Activated naive CD4-positive, alpha-beta T cell treated with anti-CD3 and anti-CD28 coated beads, Interleukin-2, amount 50 U/mL, for 72 hours (primary cell): ENCODE measurements at regions not wholly inside any gene's neighbourhood (a gene's known extent, or its start where the extent isn't known, plus 50 kb on each side); places are given as distances from the start of the nearest gene placed in this dataset.

Experiments used
- ATAC-seq, 2 donors: fragments of 150-1000 bp; cut with Tn5 transposase; 2 replicates each; pipeline ENCODE4 v1.10.0; 2021; ENCODE audit warnings: mild to moderate bottlenecking in 2 of 2, moderate library complexity in 2 of 2
- DNase-seq, 2 donors: peaks; one replicate each; pipeline ENCODE4 v3.0.0; 2021 to 2022; ENCODE audit warnings: low spot score in 2 of 2
- H3K27ac Mint-ChIP-seq, 2 donors: one replicate each; pipeline ENCODE4 v1.8.0; 2022; ENCODE audit warnings: mild to moderate bottlenecking in 2 of 2, mixed read lengths in 2 of 2
- H3K36me3 Mint-ChIP-seq, 2 donors: one replicate each; pipeline ENCODE4 v1.8.0; 2022; ENCODE audit warnings: mixed read lengths in 2 of 2
- H3K9me3 Mint-ChIP-seq, 2 donors: one replicate each; pipeline ENCODE4 v1.8.0; 2022; ENCODE audit warnings: mixed read lengths in 2 of 2

DNA sequence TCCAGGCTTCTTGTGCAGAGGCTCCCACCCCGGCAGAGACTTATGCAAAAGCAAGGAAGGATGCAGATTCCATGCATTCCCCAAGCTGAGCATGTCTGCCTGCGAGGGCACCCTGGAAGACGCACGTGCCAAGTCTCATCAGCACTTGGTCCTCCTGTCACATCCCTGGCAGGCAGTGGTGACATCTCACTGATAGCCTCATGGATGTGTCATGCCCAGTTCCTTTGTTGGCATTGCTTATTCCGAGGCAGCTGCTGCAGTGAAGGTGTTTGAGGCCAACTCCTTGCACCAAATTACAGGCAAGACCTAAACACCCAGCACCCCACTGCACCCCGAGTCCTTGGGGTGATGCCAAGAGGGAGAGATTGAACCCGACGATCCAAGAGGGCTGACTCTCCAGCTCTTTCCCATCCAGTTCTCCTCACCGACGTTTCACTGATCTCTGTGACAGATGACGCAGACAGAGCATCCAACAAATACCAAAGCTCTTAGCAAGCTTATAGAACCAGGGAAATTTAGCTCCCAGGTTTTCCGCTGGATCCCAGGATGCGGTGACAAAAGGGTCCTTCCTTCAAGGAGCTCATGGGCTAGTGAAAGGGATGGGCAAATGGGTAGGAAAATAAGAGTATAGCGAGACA lies 611.1 kb downstream of the AJAP1 start:
- DNase-seq (no peak), ATAC-seq (no peak)
- H3K9me3 Mint-ChIP-seq = peaks cover 4 to 9% of the 10 kb centered on the region in 2 donors
- no peak overlapping the region for H3K27ac Mint-ChIP-seq
- H3K36me3 Mint-ChIP-seq = peaks cover 11 to 22% of the 10 kb centered on the region in 2 donors

DNA sequence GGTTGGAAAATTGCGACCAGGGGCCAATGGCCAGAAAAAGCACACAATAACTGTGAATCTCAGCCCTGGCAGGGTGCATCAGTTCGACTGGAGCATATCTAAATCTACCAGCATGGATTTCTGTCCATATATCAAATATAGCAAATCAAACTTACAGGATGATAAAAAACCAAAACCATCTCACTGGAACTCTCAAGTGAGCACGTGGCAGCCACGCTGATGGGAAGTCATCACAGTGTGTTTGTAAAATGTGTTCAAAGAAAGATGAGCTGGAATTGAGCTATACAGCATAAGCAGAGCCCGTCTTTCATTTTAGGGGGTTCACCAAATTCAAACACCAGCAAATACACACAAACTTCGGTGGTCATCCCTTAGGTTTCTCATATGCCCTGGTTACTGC lies 610.1 kb downstream of the AJAP1 start:
- H3K36me3 Mint-ChIP-seq = peaks cover 21 to 24% of the 10 kb centered on the region in 2 donors
- H3K9me3 Mint-ChIP-seq = peaks cover 10 to 11% of the 10 kb centered on the region in 2 donors
- ATAC-seq (no peak), DNase-seq (no peak)
- H3K27ac Mint-ChIP-seq = no peak overlapping the region

DNA sequence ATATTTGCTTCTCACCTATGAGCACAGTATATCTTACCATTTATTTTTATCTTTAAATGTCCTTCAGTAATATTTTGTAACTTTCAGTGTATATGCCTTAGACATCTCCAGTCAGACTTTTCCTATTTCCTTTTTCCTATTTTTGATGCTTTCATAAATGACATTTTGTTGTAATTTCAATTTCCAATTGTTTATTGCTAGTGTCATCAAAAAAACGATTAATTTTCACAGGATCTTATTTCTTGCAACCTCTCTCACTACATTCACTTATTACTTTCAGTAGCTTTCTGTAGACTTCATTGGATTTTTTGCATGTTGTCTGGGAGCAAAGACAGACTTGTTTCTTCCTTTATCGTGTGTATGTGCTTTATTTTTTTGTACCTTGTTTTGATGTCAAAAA lies 602.4 kb downstream of the AJAP1 start:
- no peak overlapping the region for H3K27ac Mint-ChIP-seq
- peaks cover 21 to 22% of the 10 kb centered on the region in 2 donors for H3K36me3 Mint-ChIP-seq
- DNase-seq (no peak), ATAC-seq (no peak)
- H3K9me3 Mint-ChIP-seq = peaks cover 14 to 19% of the 10 kb centered on the region in 2 donors

DNA sequence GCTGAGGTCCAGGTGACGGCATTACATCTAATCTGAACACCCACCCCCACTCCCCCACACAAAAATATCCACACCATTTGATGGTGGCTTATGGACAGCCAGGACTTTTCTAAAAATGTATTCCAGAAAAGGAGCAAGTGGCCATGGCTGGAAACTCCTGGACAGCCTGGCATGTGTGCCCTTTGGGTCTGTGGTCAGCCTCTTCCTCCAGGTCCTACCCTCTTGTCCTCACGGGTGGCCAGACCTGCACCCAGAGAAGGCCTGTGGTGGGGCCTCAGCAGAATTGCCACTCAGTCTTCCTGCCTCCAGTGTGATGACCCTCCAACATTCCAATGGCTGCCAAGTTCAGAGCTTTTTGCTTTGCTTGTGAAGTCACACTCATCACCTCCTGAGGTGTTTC lies 600.6 kb downstream of the AJAP1 start:
- Mint-ChIP-seq H3K9me3 (peaks cover 14 to 17% of the 10 kb centered on the region in 2 donors), H3K27ac (no peak overlapping the region), H3K36me3 (peaks cover 16 to 17% of the 10 kb centered on the region in 2 donors)
- DNase-seq (no peak), ATAC-seq (no peak)

DNA sequence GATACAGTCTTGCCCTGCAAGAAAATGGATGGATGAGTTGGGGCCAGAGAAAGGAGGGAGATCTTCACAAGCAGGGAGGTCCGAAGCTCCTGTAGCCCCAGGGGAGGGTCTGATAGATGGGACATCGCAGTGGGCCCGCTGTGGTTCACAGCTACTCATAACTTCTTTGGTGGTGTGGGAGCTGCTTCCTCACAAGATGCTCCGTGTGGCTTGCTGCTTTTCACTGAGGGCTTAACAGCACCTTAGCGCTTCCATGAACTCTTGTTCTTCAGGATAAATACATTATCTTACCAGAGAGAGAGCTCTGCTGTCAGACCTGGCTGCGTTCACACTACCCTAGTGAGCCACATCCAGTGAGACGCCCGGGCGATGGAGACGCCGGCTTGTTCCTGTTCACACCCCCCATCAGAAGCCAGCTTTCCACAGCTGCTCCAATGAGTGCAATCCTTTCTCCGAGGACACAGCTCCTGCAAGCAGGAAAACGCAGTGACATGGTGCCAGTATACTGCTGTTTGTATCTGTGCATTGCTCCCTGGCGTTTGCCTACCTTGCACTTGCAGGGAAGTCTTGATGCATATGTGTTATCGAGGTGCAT lies 599.8 kb downstream of the AJAP1 start:
- no peak overlapping the region for H3K27ac Mint-ChIP-seq
- no peak for ATAC-seq
- DNase-seq = no peak
- H3K9me3 Mint-ChIP-seq = peaks cover 10% of the 10 kb centered on the region in 2 donors
- peaks cover 9 to 13% of the 10 kb centered on the region in 2 donors for H3K36me3 Mint-ChIP-seq

DNA sequence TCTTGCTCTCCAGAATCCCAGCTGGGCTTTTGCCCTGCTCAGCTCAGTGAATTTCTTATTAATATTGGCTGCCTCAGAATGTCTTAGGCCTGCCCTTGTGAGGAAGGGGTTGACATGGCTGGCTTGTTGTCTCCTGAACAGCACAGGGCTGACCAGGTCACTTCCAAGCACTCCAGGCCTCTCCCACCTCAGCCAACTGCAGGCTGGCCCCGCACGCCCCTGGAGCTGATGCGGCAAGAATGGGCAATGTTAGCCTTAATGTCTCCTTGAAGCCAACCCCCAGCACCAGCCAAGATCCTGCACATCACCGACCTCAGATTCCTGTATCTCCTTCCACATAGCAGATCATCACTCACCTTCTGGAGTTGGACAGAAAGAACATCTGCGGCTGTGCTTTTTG lies 598.6 kb downstream of the AJAP1 start:
- DNase-seq = no peak
- H3K9me3 Mint-ChIP-seq = peaks cover 0 to 8% of the 10 kb centered on the region in 2 donors
- no peak for ATAC-seq
- H3K27ac Mint-ChIP-seq = no peak overlapping the region
- H3K36me3 Mint-ChIP-seq = peaks cover 0 to 5% of the 10 kb centered on the region in 2 donors

DNA sequence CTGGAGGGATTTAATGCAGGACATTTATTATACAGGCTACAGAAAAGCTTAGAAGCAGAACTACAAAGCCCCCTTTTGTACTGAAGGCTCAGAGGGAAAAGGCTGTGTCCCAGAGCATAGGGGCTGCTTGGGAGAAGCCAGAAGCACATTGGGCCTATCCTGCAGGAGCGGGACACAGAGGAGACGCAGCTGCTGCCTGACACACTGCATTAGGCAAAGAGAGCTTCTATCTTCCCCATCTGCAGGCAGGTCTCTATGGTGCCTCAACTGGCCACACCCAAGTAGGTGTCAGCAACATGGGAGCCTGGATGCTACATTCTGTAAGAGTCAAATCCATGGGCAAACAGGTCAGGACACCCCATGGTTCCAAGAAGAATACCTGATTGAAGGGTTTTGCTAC lies 595.9 kb downstream of the AJAP1 start:
- Mint-ChIP-seq H3K27ac (peak overlapping the region in 1 of 2 donors; percentile 50), H3K9me3 (peaks cover 0 to 15% of the 10 kb centered on the region in 2 donors), H3K36me3 (peaks cover 0 to 5% of the 10 kb centered on the region in 2 donors)
- ATAC-seq (no peak), DNase-seq (no peak)

DNA sequence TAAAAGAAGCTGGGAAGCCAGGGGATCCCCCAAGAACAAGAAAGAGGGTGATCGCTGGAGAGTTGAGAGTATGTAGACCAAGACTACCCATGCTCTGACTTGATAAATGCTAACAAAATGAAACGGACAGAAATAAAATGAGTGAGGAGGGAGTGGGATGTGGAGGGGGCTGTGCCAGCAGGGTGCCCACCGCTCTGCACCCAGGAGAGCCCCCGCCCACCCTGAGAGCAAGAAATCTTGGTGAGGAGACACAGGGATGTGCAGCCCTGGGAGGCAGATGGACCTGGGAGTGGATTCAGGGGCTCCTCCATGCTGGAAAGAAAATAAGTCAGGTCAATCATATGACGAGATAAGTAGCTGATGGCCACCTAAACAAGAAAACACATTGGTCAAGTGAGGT lies 590.9 kb downstream of the AJAP1 start:
- peaks cover 0 to 18% of the 10 kb centered on the region in 2 donors for H3K9me3 Mint-ChIP-seq
- H3K36me3 Mint-ChIP-seq = peaks cover 0 to 5% of the 10 kb centered on the region in 2 donors
- DNase-seq (no peak), ATAC-seq (no peak)
- no peak overlapping the region for H3K27ac Mint-ChIP-seq

DNA sequence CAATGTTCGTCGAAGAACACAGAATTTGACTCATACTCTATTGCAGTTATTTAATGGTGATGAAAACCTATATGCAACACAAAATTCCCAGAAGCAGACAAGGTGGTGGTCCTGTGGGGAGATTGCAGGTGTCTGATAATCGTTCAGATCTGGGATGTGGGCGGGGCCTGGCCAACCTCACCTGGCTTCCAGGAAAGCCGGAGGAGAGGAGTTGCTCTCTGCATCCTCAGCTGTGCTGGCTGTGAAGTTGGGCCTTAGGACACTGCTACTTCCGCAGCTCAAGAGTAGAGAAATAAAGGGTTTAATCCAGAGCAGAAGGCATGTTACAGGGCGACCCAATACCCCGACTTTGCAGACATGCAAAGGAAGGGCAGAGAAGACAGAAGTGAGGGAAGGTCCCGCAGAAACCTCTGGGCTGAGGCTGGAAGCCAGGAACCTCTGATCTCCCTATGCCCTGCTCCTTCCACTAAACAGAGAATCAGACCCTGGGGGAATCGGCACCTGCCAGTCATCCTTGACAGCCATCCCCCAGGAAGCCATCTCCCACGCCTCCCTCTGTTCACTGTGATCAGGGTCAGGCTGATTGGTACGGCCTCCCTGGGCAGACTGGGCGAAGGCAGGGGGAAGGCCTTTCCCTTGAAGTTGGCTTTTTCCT lies 590.3 kb downstream of the AJAP1 start:
- no peak for DNase-seq
- Mint-ChIP-seq H3K36me3 (peaks cover 0 to 5% of the 10 kb centered on the region in 2 donors), H3K9me3 (peaks cover 0 to 19% of the 10 kb centered on the region in 2 donors), H3K27ac (peak overlapping the region in 1 of 2 donors; percentile 6)
- ATAC-seq = no peak

DNA sequence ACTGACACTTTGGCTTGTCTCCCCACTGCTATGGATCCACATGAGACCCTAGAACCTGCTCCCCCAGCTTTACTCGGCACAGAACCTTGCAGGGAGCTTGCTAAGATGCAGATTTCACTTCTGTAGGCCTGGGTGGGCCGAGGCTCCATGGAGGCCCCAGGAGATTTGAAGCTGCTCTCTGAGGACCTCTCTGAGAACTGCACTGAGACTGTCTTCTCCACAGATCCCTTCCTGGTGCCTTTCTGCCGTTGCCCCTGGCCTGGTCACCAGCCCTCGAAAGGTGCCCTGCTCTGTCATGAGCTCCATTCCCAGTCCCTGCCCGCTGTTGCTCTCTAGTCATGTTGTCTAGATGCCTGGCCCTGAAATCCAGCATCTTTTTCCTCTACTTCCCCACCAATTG lies 588.4 kb downstream of the AJAP1 start:
- ATAC-seq (no peak), DNase-seq (no peak)
- H3K9me3 Mint-ChIP-seq = peaks cover 0 to 17% of the 10 kb centered on the region in 2 donors
- no peaks in the 10 kb centered on the region for H3K36me3 Mint-ChIP-seq
- no peak overlapping the region for H3K27ac Mint-ChIP-seq

DNA sequence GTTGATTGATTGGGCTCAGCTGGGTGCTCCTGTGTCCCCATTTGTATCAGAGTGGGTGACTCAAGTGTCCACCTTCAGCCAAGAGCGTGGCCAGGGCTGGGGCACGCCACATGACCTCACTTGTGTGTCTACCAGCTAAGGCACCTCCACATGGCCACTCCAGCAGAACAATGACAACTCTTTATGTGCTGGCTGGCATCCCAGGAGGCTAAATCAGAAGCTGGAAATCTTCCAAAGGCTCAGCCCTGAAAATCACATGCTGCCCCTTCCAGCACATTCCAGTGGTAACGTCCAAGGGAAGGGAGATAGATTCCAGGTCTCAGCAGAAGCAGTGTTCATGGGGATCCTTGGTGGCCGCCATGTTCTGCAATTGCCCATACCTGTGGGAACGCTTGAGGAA lies 585.5 kb downstream of the AJAP1 start:
- DNase-seq (no peak), ATAC-seq (no peak)
- H3K27ac Mint-ChIP-seq = no peak overlapping the region
- no peaks in the 10 kb centered on the region for H3K36me3 Mint-ChIP-seq
- peaks cover 0 to 10% of the 10 kb centered on the region in 2 donors for H3K9me3 Mint-ChIP-seq

DNA sequence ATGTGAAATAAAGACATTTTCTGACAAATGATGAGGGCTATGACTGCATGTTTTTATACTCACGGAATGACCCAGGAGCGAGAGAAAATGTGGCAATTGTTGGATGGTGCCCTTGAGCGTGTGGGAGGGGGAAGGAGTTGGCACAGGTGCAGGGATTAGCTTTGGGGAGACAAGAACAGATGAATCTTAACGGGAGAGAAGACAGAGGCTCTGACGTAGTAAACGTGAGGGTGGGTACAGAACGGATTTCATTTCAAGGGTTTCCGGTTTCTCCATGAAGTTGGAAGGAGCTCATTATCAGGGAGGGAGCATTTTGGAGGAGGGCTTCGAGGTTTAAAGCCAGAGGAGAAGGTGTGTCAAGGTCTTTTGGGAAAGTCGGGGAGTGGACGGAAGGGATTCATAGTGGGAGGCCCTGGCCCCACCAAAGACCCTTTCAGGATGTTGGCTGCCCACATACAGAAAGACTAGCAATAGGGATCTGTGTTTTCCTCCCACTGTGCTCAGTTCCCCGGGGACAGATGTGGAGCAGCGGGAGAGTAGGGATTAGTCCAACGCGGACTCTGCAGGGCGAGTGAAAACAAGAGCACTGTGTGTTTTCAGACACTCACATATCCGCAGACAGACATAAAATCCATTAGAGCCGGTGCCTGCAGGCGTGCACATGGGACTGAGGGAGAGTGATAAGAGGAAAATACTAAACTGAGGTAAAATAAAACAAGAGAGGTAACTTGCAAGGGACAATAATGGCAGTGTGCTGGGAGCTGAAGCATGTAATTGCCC lies 584.1 kb downstream of the AJAP1 start:
- peaks cover 0 to 21% of the 10 kb centered on the region in 2 donors for H3K9me3 Mint-ChIP-seq
- no peak for ATAC-seq
- H3K27ac Mint-ChIP-seq = peak overlapping the region in 1 of 2 donors; percentile 11
- no peak for DNase-seq
- peaks cover 0 to 4% of the 10 kb centered on the region in 2 donors for H3K36me3 Mint-ChIP-seq

DNA sequence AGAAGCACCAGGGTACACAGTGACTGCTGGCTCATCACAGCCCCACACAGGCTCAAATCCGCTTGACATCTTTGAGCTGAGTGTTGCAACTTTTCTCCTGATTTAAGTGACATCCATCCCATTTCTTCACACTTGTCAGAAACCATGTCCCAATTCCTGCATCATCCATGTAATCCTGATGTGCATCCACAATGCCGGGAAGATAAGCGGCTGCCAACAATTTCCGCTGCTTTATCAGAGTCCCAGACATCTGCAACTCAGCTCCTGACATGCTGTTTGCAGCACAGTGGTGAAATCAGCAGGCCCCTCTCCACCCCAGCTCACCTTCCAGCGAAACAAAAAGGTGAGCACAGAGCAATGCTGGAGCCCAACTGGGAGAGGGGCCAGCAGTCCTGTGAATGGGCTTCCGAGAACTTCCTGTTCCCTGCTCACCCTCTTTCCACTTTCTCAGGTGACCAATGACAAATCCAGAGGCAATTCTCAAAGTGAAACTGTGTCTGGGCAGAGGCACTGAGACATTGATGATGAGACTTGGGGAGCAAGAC lies 581.0 kb downstream of the AJAP1 start:
- Mint-ChIP-seq H3K36me3 (peaks cover 6 to 14% of the 10 kb centered on the region in 2 donors), H3K9me3 (peaks cover 5 to 25% of the 10 kb centered on the region in 2 donors), H3K27ac (no peak overlapping the region)
- DNase-seq (no peak), ATAC-seq (no peak)

DNA sequence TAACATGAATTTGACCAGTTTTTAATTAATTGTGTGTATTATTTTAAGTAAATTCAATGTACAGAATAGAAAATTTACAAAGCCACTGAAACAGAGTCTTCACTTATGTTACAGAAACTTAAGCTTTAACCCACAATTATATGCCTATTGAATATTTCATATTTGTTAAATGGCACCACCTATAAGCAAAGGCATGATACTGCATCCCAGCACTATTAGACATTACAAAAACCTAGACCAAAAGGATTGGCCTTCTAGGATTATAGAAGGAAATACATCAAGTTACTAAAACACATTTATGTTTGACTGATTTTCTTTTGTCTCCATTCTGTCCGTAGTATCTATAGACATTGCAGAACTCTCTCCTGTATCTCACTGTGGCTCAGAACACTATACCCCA lies 578.1 kb downstream of the AJAP1 start:
- Mint-ChIP-seq H3K36me3 (peaks cover 6 to 18% of the 10 kb centered on the region in 2 donors), H3K27ac (no peak overlapping the region), H3K9me3 (peaks cover 5 to 17% of the 10 kb centered on the region in 2 donors)
- no peak for ATAC-seq
- no peak for DNase-seq

DNA sequence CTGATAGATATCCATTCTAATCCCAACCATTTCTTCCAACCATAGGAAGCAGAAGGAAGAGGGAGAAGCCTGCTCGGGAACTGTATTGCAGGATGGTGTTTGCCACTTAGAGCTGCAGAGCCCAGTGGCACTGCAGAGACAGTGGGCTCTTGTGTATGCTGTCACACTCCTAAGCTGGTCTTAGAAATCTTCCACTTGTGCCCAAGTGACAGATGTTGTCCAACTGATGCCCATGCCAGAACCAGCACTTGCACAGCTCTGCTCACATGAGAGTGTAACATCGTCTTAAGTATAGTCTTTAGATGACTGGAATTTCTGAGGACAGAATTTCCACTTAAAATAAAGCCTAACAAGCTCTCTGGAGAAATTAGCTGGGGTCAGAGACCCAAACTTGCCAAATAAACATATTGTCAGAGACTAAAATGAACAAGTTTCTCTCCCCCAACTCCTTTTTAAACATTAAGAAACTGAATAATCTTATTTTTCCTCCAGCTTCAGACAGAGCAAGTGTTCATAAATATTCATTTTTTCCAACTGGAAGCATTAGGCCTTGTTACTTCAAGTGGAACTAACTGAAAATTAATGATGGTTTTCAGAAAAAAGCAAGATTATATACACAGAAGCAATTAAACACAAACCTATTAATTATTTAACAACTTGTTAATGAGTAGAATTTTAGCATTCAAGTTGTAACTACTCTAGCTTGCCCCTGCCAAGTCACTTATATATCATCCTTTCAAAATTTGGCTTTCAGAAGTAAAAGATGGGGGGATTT lies 577.3 kb downstream of the AJAP1 start:
- ATAC-seq (no peak), DNase-seq (no peak)
- H3K36me3 Mint-ChIP-seq = peaks cover 6 to 18% of the 10 kb centered on the region in 2 donors
- peaks cover 5 to 17% of the 10 kb centered on the region in 2 donors for H3K9me3 Mint-ChIP-seq
- no peak overlapping the region for H3K27ac Mint-ChIP-seq

DNA sequence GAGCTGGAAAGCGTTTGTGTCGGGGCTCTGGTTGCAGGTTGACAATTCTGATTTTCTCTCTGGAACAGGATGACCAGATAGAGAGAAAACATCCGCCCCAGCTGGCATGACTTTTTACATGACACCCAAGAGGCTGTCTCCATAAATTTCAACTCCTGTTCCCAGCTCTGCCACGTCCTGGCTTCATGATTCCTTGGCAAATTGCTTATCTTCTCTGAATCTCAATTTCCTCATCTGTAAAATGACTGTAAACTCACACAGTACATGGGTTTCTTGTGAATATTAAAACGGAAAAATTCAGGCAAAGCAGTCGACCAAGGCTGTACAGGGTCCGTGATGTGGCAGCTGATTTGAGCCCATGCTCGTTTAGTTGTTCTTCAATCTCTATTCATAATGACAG lies 572.7 kb downstream of the AJAP1 start:
- no peak for ATAC-seq
- Mint-ChIP-seq H3K9me3 (no peaks in the 10 kb centered on the region), H3K36me3 (peaks cover 0 to 5% of the 10 kb centered on the region in 2 donors), H3K27ac (no peak overlapping the region)
- no peak for DNase-seq
